Liver (tissue), 3 donors: ENCODE measurements at regions not wholly inside any gene's neighbourhood (a gene's known extent, or its start where the extent isn't known, plus 50 kb on each side); places are given as distances from the start of the nearest gene placed in this dataset.

Experiments
- CTCF ChIP-seq: fragments of 150-350 bp; IDR thresholded peaks from 2 replicates; pipeline ENCODE4 v1.5.1; 2017; ENCODE audit warnings: improper control_type of control experiment, low read depth, low read length; ENCODE audit not compliant: missing input control
- GABPA ChIP-seq, 2 donors: IDR thresholded peaks in 1 of 2; conservative IDR thresholded peaks in 1 of 2; 2 replicates each; pipeline ENCODE4 v1.6.1; 2016; ENCODE audit warnings: antibody characterized with exemption in 2 of 2, mild to moderate bottlenecking in 1 of 2, moderate library complexity in 1 of 2
- HNF4G ChIP-seq: IDR thresholded peaks from 2 replicates; pipeline ENCODE4 v1.6.1; 2016; ENCODE audit warnings: antibody characterized with exemption
- JUND ChIP-seq, 2 donors: IDR thresholded peaks; 2 replicates each; pipeline ENCODE4 v1.6.1; 2016; ENCODE audit warnings: antibody characterized with exemption in 2 of 2
- MAX ChIP-seq: IDR thresholded peaks from 2 replicates; pipeline ENCODE4 v1.6.1; 2016; ENCODE audit warnings: antibody characterized with exemption
- NR2F2 ChIP-seq: IDR thresholded peaks from 2 replicates; pipeline ENCODE4 v1.6.1; 2016; ENCODE audit warnings: antibody characterized with exemption
- RAD21 ChIP-seq, 2 donors: IDR thresholded peaks; 2 replicates each; pipeline ENCODE4 v1.6.1; 2016; ENCODE audit warnings: antibody characterized with exemption in 2 of 2, mild to moderate bottlenecking in 2 of 2
- REST ChIP-seq: IDR thresholded peaks from 2 replicates; pipeline ENCODE4 v1.6.1; 2016; ENCODE audit warnings: antibody characterized with exemption, mild to moderate bottlenecking
- TAF1 ChIP-seq: conservative IDR thresholded peaks from 2 replicates; pipeline ENCODE4 v1.6.1; 2016; ENCODE audit warnings: antibody characterized with exemption, mild to moderate bottlenecking
- YY1 ChIP-seq: IDR thresholded peaks from 2 replicates; pipeline ENCODE4 v1.6.1; 2016; ENCODE audit warnings: antibody characterized with exemption, mild to moderate bottlenecking
- ZBTB33 ChIP-seq: IDR thresholded peaks from 2 replicates; pipeline ENCODE4 v1.6.1; 2016; ENCODE audit warnings: antibody characterized with exemption
- donor health status: healthy.
- donor health status: healthy.

- TF ChIP-seq CTCF (no peak), ZBTB33 (no peak), MAX (no peak), GABPA (IDR thresholded peaks at IDR 0.05 in 1 of 2, conservative IDR thresholded peaks at IDR 0.05 in 1 of 2) (no peak), HNF4G (no peak), REST (no peak), TAF1 (no peak), RAD21 (IDR thresholded peaks at IDR 0.05) (no peak), JUND (IDR thresholded peaks at IDR 0.05) (no peak), YY1 (no peak), NR2F2 (no peak)
These were observed 103.8 kb upstream of the SORBS2 start for GRCh38 chr4:185915817-185916216.
